ENCODE measurements at regions not wholly inside any gene's neighbourhood (a gene's known extent, or its start where the extent isn't known, plus 50 kb on each side); places are given as distances from the start of the nearest gene placed in this dataset.

DNA sequence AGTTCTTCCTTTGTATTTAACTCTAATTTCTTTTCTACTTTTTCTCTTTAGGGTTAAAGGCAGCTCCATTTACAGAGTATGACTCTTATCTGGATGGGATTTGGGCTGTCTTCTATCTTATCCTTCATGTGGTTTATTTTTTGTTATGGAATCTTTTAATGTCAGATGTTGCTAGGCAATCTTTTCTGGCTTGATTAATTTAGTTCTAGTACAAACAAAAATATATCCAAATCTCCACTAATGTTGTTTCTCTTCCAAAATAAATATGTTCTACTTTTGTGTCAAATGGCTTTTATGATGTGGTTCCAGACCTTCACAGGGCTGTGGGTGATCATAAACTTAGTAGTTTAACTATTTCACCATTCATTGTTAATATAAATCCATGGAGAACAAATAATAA, 246.9 kb downstream of the AHR start (continued):
- no peak for TF ChIP-seq ZNF678 (CRISPR knock-in tag; IDR thresholded peaks at IDR 0.05)
- TF ChIP-seq, protein P1, sequence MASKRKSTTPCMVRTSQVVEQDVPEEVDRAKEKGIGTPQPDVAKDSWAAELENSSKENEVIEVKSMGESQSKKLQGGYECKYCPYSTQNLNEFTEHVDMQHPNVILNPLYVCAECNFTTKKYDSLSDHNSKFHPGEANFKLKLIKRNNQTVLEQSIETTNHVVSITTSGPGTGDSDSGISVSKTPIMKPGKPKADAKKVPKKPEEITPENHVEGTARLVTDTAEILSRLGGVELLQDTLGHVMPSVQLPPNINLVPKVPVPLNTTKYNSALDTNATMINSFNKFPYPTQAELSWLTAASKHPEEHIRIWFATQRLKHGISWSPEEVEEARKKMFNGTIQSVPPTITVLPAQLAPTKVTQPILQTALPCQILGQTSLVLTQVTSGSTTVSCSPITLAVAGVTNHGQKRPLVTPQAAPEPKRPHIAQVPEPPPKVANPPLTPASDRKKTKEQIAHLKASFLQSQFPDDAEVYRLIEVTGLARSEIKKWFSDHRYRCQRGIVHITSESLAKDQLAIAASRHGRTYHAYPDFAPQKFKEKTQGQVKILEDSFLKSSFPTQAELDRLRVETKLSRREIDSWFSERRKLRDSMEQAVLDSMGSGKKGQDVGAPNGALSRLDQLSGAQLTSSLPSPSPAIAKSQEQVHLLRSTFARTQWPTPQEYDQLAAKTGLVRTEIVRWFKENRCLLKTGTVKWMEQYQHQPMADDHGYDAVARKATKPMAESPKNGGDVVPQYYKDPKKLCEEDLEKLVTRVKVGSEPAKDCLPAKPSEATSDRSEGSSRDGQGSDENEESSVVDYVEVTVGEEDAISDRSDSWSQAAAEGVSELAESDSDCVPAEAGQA (IDR thresholded peaks at IDR 0.05; ENCODE audit: low read depth), result no peak
- TF ChIP-seq, protein P1 (CRISPR knock-in tag; IDR thresholded peaks at IDR 0.05; ENCODE audit: borderline replicate concordance), result no peak
- no peak for TF ChIP-seq PHF5A (CRISPR knock-in tag; IDR thresholded peaks at IDR 0.05; ENCODE audit: low read depth, unreplicated experiment)

DNA sequence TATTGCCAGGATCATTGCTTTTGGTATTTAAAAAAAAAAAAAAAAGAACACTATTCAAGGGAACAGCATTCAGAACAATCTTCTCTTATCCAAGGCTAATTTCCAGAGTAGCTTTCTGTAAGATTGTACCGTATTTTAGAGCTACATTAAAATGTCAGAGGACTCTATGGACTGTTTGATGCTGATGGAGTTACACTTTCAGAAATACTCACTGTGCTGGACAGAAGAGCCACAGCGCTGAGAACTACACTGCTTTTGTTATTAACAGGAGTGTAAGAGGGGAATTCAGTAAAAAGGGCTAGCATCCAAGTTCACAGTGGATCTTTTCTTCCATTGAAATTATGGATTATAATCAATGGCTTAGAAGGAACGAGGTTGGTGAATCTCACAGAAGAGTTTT, 247.7 kb downstream of the AHR start:
- TF ChIP-seq ZFP37 (CRISPR knock-in tag; IDR thresholded peaks at IDR 0.05; ENCODE audit: borderline replicate concordance) (no peak), RORA (CRISPR knock-in tag; IDR thresholded peaks at IDR 0.05) (no peak), EP300 (IDR thresholded peaks at IDR 0.05; ENCODE audit: low read depth in 2 of 2, low read length in 2 of 2) (no peak), EP300 (CRISPR knock-in tag; IDR thresholded peaks at IDR 0.05; ENCODE audit: borderline replicate concordance) (no peak), KMT2A (CRISPR knock-in tag; IDR thresholded peaks at IDR 0.05) (no peak), ZFP82 (CRISPR knock-in tag; IDR thresholded peaks at IDR 0.05; ENCODE audit: borderline replicate concordance) (no peak), RFXANK (CRISPR knock-in tag; IDR thresholded peaks at IDR 0.05) (no peak)
- Histone ChIP-seq H3K4me3 (replicated peaks in 1 of 3; ENCODE audit: insufficient read depth in 1 of 3, low read depth in 2 of 3, low read length in 3 of 3) (no peak overlapping the region), H3K4me1 (ENCODE audit: insufficient read depth, low read length) (peaks cover 18% of the 10 kb centered on the region), H3K27ac (ENCODE audit: extremely low read length, insufficient read depth, low read length) (no peak overlapping the region), H2AFZ (ENCODE audit: low read length) (no peak overlapping the region), H3K9ac (ENCODE audit: insufficient read depth, low read depth, low read length) (no peak overlapping the region), H3K4me2 (ENCODE audit: low read depth, low read length) (no peak overlapping the region), H3K36me3 (replicated peaks in 1 of 2; ENCODE audit: control insufficient read depth in 1 of 2, insufficient read depth in 2 of 2, low read length in 2 of 2) (no peaks in the 10 kb centered on the region), H3K9me3 (ENCODE audit: low read length) (no peaks in the 10 kb centered on the region), H3K79me2 (ENCODE audit: insufficient read depth, low read length) (no peaks in the 10 kb centered on the region), H4K20me1 (ENCODE audit: insufficient read depth, low read length) (no peaks in the 10 kb centered on the region), H3K27me3 (ENCODE audit: control insufficient read depth in 1 of 2, insufficient read depth in 2 of 2, low read length in 2 of 2) (no peaks in the 10 kb centered on the region)
- in situ Hi-C loops (cut with HindIII; ENCODE audit: extremely low pct_ligation_motif_present, low pct_unique_long_range_greater_than_20kb) (loop anchor here (25.0 kb wide), 1 partner anchor 609 kb away; no protein-coding TSS in a partner anchor), intact Hi-C loops (cut with micrococcal nuclease; ENCODE audit: unreplicated experiment) (loop anchor here (10.0 kb wide), 1 partner anchor 99 kb away; no protein-coding TSS in a partner anchor)
- 42% methylated on average over 3 of the region's 3 CpGs for WGBS (ENCODE audit: low lambda C conversion rate)
- no TSS peak for BruUV-seq (replicated peaks)
- ChIA-PET CTCF (ENCODE audit: low intra/inter-chr PET ratio, low total read pairs) (no interaction called here), POLR2A (no interaction called here)
- ATAC-seq (no peak), FAIRE-seq (no peak), DNase-seq (ENCODE audit: low spot score) (no peak)

All from HepG2 (cell line).